ENCODE measurements at regions not wholly inside any gene's neighbourhood (a gene's known extent, or its start where the extent isn't known, plus 50 kb on each side); places are given as distances from the start of the nearest gene placed in this dataset.
"Not testable (repeated sequence)": the region's sequence is repeated elsewhere in the genome, so short reads cannot be mapped to it uniquely, and the experiment has no call there.

DNA sequence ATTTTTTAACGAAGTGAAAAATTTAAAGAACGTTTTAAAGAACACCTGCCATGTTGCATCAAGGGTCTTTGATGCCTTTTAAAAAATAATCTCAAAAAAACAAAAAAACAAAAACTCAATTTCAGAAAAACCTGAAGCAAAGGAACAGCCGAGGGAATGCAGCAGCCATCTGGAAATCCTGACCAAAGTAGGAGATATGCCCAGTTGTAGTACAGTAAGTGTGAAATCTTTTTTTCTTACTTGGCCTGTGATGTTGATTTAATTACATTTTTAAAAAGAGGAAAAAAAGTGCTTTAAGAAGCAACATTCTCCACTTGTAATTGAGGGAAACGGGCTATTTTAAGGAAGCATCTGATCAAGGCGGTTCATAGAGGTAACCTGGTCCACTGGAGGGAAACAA is 213.7 kb upstream of the GAP43 start:
- no peaks in the 10 kb centered on the region for H3K4me1 ChIP-seq (ENCODE audit: insufficient read depth, low read length)
- no peaks in the 10 kb centered on the region for H3K27me3 ChIP-seq (ENCODE audit: insufficient read depth, low read length)
- no peaks in the 10 kb centered on the region for H3K9me3 ChIP-seq (ENCODE audit: low read depth, low read length)
- no peak overlapping the region for H3K4me3 ChIP-seq (ENCODE audit: low read length)

DNA sequence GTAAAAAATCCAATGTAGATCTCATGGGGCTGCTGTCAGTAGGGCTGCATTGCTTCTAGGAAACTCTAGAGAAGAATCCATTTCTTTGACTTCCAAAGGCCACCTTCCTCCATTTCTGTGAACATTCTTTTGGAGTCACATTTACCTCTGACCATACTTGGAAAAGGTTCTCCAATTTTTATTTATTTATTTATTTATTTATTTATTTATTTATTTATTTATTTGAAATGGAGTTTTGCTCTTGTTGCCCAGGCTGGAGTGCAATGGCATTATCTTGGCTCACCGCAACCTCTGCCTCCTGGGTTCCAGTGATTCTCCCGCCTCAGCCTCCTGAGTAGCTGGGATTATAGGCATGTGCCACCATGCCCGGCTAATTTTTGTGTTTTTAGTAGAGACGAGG is 208.7 kb upstream of the GAP43 start:
- H3K9me3 ChIP-seq (ENCODE audit: low read depth, low read length); H3K4me3 ChIP-seq (ENCODE audit: low read length): not testable (repeated sequence)

DNA sequence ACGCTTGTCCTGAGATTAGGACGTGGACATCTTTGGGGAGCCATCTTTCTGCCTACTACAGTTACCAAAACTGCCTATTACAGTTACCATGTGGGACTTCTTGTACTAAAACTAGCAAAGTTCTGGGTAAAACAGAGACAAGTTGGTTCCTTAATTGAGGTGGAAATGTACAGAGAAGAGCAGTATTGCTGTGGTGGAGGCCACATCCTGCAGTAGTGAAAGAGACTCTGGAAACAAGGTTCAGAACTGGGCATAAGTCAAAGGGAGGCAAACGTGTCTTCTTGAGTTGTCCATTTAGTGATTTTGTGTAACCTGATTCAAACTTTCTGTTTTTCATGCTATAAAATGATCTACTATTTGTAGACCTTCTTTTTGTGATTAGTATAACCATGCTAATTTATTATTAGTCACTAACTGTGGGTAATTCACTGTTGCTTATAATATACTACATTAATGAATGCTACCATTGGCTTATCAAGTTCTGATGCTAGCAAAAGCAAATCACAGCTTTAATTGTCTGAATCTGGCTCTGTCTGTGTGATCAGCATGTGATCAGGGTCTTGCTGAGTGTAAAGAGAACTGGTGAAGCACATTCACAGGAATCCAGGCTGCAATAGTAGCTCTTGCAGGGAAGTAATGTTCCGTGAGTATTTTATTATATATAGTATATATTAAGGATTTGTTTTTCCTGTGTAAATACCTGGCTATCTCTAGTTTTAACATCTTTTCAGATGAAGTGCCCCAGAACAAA is 207.9 kb upstream of the GAP43 start:
- Histone ChIP-seq H3K4me1 (ENCODE audit: insufficient read depth, low read length) (no peaks in the 10 kb centered on the region), H3K27me3 (ENCODE audit: insufficient read depth, low read length) (no peaks in the 10 kb centered on the region), H3K9me3 (ENCODE audit: low read depth, low read length) (no peaks in the 10 kb centered on the region), H3K4me3 (ENCODE audit: low read length) (no peak overlapping the region)

More for the DNA sequence above, 208.7 kb upstream of the GAP43 start:
- H3K4me1 ChIP-seq (ENCODE audit: insufficient read depth, low read length); H3K27me3 ChIP-seq (ENCODE audit: insufficient read depth, low read length): not testable (repeated sequence)

DNA sequence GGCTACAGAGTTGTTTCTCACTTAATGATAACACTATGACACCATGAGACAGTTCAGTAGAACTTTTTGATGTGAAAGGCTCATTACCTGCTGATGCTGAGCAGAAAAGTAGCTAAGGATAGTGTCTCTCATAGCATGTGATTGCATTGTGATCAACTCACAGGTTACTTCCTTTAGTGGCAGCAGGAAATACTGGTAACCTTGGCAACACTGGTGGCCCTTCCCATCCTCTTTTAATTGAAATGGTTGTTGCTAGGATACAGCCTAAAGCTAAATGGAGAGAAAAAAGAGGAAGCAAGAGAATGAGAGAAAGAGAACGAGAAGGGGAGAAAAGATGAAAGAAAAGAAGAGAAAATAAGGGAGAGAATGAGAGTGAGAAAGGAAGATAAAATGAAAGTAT is 204.7 kb upstream of the GAP43 start:
- no peaks in the 10 kb centered on the region for H3K4me1 ChIP-seq (ENCODE audit: insufficient read depth, low read length)
- no peaks in the 10 kb centered on the region for H3K9me3 ChIP-seq (ENCODE audit: low read depth, low read length)

DNA sequence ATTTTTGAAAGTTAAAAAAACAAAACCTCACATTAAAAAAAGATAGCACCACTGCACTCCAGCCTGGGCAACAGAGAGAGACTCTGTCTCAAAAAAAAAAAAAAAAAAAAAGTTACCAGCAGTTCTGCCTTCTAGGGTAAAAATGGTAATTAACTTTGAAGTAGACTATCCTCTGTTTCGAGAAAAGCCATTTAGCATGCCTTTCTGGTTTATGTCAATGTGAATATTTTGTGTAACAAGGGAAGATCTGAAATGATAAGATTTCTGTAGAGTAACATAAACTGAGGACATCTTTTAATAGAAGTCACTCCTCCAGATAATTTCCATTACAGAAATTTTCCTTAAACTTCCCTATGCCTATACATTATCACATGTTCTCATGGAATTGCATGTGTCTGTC is 203.2 kb upstream of the GAP43 start:
- Histone ChIP-seq H3K4me1 (ENCODE audit: insufficient read depth, low read length) (no peaks in the 10 kb centered on the region), H3K9me3 (ENCODE audit: low read depth, low read length) (no peaks in the 10 kb centered on the region), H3K27me3 (ENCODE audit: insufficient read depth, low read length) (no peaks in the 10 kb centered on the region), H3K4me3 (ENCODE audit: low read length) (no peak overlapping the region)

More for the DNA sequence above, 204.7 kb upstream of the GAP43 start:
- Histone ChIP-seq H3K4me3 (ENCODE audit: low read length) (no peak overlapping the region), H3K27me3 (ENCODE audit: insufficient read depth, low read length) (no peaks in the 10 kb centered on the region)

DNA sequence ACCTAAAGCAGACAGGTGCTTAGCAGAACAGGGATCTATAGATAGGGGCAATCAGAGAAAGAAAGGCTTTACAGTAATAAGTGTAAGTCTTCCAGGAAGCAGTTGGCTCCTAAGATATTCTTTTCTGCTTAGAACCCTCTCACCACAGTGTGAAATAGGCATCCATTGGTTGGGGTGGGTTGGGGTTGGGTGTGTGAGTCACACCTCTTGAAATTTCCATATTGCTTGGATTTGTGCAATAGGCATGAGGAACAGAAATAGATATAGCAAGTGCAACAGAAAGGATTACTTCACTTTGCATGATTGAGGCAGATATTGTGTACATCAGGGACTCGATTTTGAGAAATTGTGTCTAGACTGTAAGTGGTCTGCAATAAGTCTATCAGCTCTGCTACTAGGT is 200.1 kb upstream of the GAP43 start:
- Histone ChIP-seq H3K9me3 (ENCODE audit: low read depth, low read length) (no peaks in the 10 kb centered on the region), H3K4me3 (ENCODE audit: low read length) (no peak overlapping the region), H3K27me3 (ENCODE audit: insufficient read depth, low read length) (no peaks in the 10 kb centered on the region), H3K4me1 (ENCODE audit: insufficient read depth, low read length) (no peaks in the 10 kb centered on the region)

DNA sequence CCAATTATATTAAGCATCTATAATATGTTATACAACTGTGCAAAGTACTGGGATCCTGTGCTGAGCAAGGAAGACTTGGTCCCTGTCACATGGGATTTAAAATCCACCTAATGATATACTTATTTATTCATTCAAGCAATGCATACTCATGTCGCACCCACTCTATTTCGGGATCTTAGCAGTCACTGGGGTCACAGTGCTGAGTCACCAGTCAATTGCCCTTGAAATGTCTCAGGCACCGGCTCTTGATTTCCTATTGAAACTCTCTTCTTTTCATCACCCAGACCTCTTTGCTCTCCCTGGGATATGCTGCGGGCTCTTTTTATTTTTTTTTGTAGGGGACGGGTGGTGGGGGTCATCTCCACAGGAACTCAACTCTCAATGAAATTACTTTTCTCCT is 194.5 kb upstream of the GAP43 start:
- H3K4me1 ChIP-seq (ENCODE audit: insufficient read depth, low read length), result no peaks in the 10 kb centered on the region
- no peak overlapping the region for H3K4me3 ChIP-seq (ENCODE audit: low read length)
- no peaks in the 10 kb centered on the region for H3K27me3 ChIP-seq (ENCODE audit: insufficient read depth, low read length)
- no peaks in the 10 kb centered on the region for H3K9me3 ChIP-seq (ENCODE audit: low read depth, low read length)

DNA sequence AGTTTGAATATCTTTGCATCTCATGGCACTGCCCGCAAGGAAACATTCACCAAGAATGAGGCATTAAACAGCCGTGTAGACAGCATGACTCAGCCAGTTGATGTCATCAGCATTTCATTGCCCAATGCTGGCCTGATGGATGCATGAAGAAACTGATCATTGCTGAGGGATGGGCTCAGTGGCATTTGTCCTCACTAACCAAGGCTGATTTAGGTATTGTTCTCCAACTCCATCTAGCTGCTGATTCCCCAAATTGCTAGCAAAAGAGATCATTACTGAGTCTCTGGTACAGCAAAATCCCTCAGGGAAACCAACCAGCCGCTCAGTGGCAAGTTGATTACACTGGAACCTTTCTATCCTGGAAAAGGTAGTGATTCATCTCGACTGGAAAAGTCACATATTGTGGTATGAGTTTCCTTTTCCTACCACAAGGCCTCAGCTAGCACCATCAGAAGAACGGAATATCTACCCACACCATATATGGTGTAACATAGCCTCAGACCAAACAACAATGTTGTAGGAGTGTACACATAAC is 186.5 kb upstream of the GAP43 start:
- no peaks in the 10 kb centered on the region for H3K4me1 ChIP-seq (ENCODE audit: insufficient read depth, low read length)
- H3K9me3 ChIP-seq (ENCODE audit: low read depth, low read length), result no peaks in the 10 kb centered on the region
- H3K27me3 ChIP-seq (ENCODE audit: insufficient read depth, low read length), result no peaks in the 10 kb centered on the region
- no peak overlapping the region for H3K4me3 ChIP-seq (ENCODE audit: low read length)

DNA sequence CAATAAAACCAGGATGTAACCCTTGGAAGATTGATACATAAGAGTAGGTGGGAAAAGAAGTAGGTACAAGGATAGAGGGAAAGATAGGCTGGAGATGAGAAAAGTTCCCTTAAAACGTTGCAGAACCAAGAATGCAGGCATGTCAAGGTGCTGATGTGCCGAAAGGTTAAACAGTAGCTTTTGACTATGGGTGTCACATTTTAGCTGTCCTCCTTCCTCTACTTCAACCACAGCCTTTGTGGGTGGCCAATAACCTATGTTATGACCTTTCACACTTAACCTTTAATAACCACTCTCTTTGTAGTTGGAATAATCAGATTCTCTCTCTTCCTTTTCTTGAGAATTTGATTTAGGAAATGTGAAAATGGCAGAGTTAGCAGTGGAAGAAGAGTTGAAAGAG is 184.5 kb upstream of the GAP43 start:
- Histone ChIP-seq H3K4me1 (ENCODE audit: insufficient read depth, low read length) (no peaks in the 10 kb centered on the region), H3K9me3 (ENCODE audit: low read depth, low read length) (no peaks in the 10 kb centered on the region)

DNA sequence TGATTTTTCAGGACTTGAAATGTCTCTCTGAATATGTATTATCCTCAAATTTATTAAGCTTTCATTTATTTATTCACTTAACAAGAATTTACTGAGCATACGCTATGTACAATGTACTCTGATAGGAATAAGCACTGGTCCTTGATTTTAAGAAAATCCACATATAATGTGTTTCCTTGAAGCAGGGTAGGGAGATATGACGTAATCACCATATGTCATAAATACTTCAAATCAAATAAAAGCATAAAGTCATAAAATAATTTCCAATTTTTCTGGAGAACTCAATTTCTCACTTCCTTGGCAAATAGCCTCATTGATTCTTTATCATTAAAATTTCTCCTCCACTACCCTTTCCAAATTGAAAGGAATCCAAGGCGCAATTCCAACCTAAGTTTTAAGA is 177.8 kb upstream of the GAP43 start:
- H3K9me3 ChIP-seq (ENCODE audit: low read depth, low read length), result no peaks in the 10 kb centered on the region
- no peaks in the 10 kb centered on the region for H3K27me3 ChIP-seq (ENCODE audit: insufficient read depth, low read length)
- no peaks in the 10 kb centered on the region for H3K4me1 ChIP-seq (ENCODE audit: insufficient read depth, low read length)
- no peak overlapping the region for H3K4me3 ChIP-seq (ENCODE audit: low read length)

More for the DNA sequence above, 184.5 kb upstream of the GAP43 start:
- Histone ChIP-seq H3K4me3 (ENCODE audit: low read length) (no peak overlapping the region), H3K27me3 (ENCODE audit: insufficient read depth, low read length) (no peaks in the 10 kb centered on the region)

DNA sequence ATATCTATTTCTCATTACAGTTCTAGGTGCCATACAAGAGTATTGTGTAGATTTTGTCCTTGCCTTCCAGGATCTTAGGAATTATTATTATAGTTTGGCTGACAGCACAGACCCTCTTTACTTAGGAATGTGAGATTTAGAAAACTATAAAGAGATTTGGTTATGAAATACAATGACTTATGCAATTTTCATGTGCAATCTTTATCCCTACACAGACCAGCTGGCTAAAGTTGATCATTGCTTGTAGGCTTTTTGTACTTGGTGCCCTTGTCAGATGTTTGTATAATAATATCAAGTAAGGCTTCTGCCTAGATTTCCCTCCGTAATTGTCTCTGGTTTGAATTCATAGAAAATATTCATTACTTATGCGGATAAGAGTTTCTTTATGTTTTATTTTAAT is 174.5 kb upstream of the GAP43 start:
- no peaks in the 10 kb centered on the region for H3K27me3 ChIP-seq (ENCODE audit: insufficient read depth, low read length)
- H3K9me3 ChIP-seq (ENCODE audit: low read depth, low read length), result no peaks in the 10 kb centered on the region
- no peaks in the 10 kb centered on the region for H3K4me1 ChIP-seq (ENCODE audit: insufficient read depth, low read length)
- H3K4me3 ChIP-seq (ENCODE audit: low read length), result no peak overlapping the region

DNA sequence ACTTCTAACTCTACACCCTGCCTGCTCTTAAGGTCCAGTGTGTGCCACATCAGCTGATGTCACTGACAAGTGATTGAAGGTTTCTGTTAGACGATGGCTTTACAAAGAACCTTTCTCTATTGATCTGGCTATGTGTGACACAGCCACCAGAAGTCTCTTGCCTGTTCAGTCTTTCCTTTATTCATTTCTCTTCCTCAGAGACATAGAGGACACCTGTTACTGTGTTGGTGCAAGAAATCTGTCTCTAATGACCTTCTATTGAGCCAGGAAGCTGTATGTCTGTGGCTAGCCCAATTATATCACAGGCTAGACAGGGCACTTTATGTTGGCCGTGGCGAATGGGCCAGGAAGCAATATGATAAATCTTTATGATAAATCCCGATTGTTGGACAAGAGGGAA is 173.3 kb upstream of the GAP43 start:
- Histone ChIP-seq H3K9me3 (ENCODE audit: low read depth, low read length) (no peaks in the 10 kb centered on the region), H3K27me3 (ENCODE audit: insufficient read depth, low read length) (no peaks in the 10 kb centered on the region), H3K4me1 (ENCODE audit: insufficient read depth, low read length) (no peaks in the 10 kb centered on the region), H3K4me3 (ENCODE audit: low read length) (no peak overlapping the region)

DNA sequence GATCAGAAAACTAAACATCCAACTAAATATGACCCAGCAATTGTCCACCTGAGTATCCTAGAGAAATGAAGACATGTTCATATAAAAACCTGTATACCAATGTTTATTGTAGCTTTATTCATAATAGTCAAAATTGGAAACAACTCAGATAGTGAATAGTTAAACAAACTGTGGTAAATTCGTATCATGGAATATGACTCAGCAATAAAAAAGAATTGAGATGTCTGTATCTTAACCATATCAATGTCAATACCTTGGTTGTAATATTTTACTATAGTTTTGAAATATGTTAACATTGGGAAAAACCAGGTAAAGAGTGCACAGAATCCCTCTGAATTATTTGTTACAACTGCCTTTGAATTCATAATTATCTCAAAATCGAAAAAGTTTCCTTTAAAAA is 159.3 kb upstream of the GAP43 start:
- Histone ChIP-seq H3K27me3 (ENCODE audit: insufficient read depth, low read length) (no peaks in the 10 kb centered on the region), H3K4me3 (ENCODE audit: low read length) (no peak overlapping the region), H3K9me3 (ENCODE audit: low read depth, low read length) (no peaks in the 10 kb centered on the region), H3K4me1 (ENCODE audit: insufficient read depth, low read length) (no peaks in the 10 kb centered on the region)

DNA sequence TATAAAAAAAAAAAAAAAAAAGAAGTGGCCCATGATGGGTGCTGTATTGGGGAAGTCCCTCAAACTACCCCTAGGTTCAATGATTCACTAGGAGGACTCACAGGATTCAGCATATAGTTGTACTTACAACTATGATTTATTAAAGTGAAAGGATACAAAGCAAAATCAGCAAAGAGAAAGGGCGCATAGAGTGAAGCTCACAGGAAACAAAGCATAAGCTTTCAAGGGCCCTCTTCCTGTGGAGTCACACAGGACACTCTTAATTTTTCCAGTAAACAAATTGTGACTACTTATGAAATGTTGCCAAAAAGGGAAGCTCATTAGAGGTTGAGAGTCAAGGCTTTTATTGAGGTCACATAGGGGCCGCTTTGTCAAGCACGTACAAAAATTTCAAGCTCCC is 153.7 kb upstream of the GAP43 start:
- H3K27me3 ChIP-seq (ENCODE audit: insufficient read depth, low read length), result no peaks in the 10 kb centered on the region
- H3K4me3 ChIP-seq (ENCODE audit: low read length), result no peak overlapping the region
- no peaks in the 10 kb centered on the region for H3K4me1 ChIP-seq (ENCODE audit: insufficient read depth, low read length)
- no peaks in the 10 kb centered on the region for H3K9me3 ChIP-seq (ENCODE audit: low read depth, low read length)

DNA sequence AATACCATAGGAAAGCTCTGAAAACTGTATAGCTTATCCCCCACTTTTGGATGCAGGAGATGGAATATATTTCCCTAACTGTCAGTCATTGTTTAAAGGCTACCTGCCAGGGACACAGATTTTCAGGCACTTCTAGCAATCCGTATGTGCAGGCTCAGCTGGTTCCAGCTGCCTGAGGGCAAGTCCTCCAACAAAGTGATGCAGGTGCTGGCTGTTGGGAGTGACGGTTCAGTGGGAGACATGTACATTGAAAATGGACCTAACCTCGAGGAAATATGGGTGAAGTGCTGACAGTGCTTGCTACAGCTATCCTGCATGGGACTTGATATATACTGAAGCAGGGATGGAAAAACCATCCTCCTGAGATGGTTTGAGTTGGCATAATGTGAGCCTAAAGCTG is 153.1 kb upstream of the GAP43 start:
- Histone ChIP-seq H3K4me1 (ENCODE audit: insufficient read depth, low read length) (no peaks in the 10 kb centered on the region), H3K9me3 (ENCODE audit: low read depth, low read length) (no peaks in the 10 kb centered on the region), H3K4me3 (ENCODE audit: low read length) (no peak overlapping the region), H3K27me3 (ENCODE audit: insufficient read depth, low read length) (no peaks in the 10 kb centered on the region)

All from mononuclear cell (primary cell).